ENCODE measurements at regions not wholly inside any gene's neighbourhood (a gene's known extent, or its start where the extent isn't known, plus 50 kb on each side); places are given as distances from the start of the nearest gene placed in this dataset.

DNA sequence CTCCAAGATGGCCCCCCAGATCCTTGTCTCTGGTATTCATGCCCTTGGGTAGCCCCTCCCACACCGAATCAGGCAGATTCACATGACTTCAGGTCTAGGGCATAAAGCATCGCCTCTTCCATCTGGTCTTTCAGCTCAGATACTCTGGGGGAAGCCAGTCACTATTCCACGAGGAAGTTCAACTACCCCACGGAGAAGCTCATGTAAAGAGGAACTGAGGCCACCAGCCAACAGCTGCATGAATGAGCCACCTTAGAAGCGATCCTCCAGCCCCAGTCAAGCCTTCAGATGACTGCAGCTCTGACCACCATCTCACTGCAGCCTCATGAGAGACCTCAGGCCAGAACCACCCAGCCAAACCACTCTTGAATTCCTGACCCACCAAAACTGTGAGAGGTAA, 54.1 kb downstream of the SOCS3 start:
- peak overlapping the region; percentile 74 for H3K27ac Mint-ChIP-seq
- no peak overlapping the region for H3K4me3 Mint-ChIP-seq
- no peak overlapping the region for H3K4me2 ChIP-seq
- TF ChIP-seq EZH2phosphoT487 (IDR thresholded peaks at IDR 0.05) (no peak), EZH2 (IDR thresholded peaks at IDR 0.05) (no peak)
- TF ChIP-seq, protein P1, sequence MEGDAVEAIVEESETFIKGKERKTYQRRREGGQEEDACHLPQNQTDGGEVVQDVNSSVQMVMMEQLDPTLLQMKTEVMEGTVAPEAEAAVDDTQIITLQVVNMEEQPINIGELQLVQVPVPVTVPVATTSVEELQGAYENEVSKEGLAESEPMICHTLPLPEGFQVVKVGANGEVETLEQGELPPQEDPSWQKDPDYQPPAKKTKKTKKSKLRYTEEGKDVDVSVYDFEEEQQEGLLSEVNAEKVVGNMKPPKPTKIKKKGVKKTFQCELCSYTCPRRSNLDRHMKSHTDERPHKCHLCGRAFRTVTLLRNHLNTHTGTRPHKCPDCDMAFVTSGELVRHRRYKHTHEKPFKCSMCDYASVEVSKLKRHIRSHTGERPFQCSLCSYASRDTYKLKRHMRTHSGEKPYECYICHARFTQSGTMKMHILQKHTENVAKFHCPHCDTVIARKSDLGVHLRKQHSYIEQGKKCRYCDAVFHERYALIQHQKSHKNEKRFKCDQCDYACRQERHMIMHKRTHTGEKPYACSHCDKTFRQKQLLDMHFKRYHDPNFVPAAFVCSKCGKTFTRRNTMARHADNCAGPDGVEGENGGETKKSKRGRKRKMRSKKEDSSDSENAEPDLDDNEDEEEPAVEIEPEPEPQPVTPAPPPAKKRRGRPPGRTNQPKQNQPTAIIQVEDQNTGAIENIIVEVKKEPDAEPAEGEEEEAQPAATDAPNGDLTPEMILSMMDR (IDR thresholded peaks at IDR 0.05) = no peak
- H3K9ac ChIP-seq = no peak overlapping the region
- H3K9me3 ChIP-seq (ENCODE audit: low read depth) = no peaks in the 10 kb centered on the region
- DNase-seq (ENCODE audit: low spot score) = no peak
- H3K36me3 Mint-ChIP-seq = peaks cover 2% of the 10 kb centered on the region
- H4K20me1 ChIP-seq (ENCODE audit: low read depth) = no peaks in the 10 kb centered on the region
- no peaks in the 10 kb centered on the region for H3K27me3 ChIP-seq
- peaks cover 6% of the 10 kb centered on the region for H3K9me3 Mint-ChIP-seq
- no peak overlapping the region for H2AFZ ChIP-seq (replicated peaks)
- H3K36me3 ChIP-seq = no peaks in the 10 kb centered on the region
- H3K4me1 ChIP-seq = no peaks in the 10 kb centered on the region
- H3K27ac ChIP-seq = no peak overlapping the region
- peaks cover 8% of the 10 kb centered on the region for H3F3A ChIP-seq (ENCODE audit: low read depth)
- peaks cover 12% of the 10 kb centered on the region for H3K27me3 Mint-ChIP-seq (ENCODE audit: insufficient read depth, low read depth)
- peaks cover 12% of the 10 kb centered on the region for H3K4me1 Mint-ChIP-seq
- no peaks in the 10 kb centered on the region for H3K79me2 ChIP-seq (ENCODE audit: low read depth)
- no peak overlapping the region for H3K4me3 ChIP-seq

DNA sequence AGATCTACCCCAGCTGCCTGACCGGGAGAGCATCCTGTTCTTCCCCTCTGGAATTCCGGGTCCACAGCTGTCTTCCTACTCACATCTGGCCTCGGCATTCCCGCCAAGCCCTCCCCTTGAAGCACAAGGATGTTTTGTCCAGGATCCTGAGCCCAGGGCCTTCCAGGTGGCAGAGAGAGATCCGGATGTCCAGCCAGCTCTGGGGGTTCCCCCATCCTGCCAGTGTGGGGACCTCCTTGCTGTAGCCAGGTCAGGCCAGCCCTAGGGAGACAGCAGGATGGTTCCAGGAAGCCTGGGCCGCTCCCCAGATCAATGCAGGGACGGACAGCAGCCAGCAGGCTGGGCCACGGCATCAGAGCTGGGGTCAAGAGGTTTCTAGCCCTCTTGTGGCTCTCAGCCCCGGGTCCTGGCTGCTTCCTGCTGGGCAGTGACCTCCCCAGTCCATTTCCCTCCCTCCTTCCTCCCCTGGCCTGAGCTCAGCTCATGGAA, 55.3 kb downstream of the SOCS3 start:
- peaks cover 16% of the 10 kb centered on the region for H3K27me3 Mint-ChIP-seq (ENCODE audit: insufficient read depth, low read depth)
- no peak overlapping the region for H2AFZ ChIP-seq (replicated peaks)
- H3K36me3 Mint-ChIP-seq = peaks cover 2% of the 10 kb centered on the region
- no peak overlapping the region for H3K4me2 ChIP-seq
- no peaks in the 10 kb centered on the region for H3K79me2 ChIP-seq (ENCODE audit: low read depth)
- no peak overlapping the region for H3K4me3 ChIP-seq
- H4K20me1 ChIP-seq (ENCODE audit: low read depth) = no peaks in the 10 kb centered on the region
- no peak overlapping the region for H3K4me3 Mint-ChIP-seq
- H3F3A ChIP-seq (ENCODE audit: low read depth) = peaks cover 4% of the 10 kb centered on the region
- no peaks in the 10 kb centered on the region for H3K9me3 ChIP-seq (ENCODE audit: low read depth)
- TF ChIP-seq, protein P1 (IDR thresholded peaks at IDR 0.05) = no peak
- no peak for TF ChIP-seq EZH2 (IDR thresholded peaks at IDR 0.05)
- no peak for TF ChIP-seq EZH2phosphoT487 (IDR thresholded peaks at IDR 0.05)
- H3K36me3 ChIP-seq = no peaks in the 10 kb centered on the region
- H3K9ac ChIP-seq = no peak overlapping the region
- H3K27ac ChIP-seq = no peak overlapping the region
- H3K4me1 Mint-ChIP-seq = peaks cover 16% of the 10 kb centered on the region
- H3K4me1 ChIP-seq = no peaks in the 10 kb centered on the region
- H3K27ac Mint-ChIP-seq = peak overlapping the region; percentile 50
- no peak for DNase-seq (ENCODE audit: low spot score)
- no peaks in the 10 kb centered on the region for H3K27me3 ChIP-seq
- peaks cover 6% of the 10 kb centered on the region for H3K9me3 Mint-ChIP-seq

DNA sequence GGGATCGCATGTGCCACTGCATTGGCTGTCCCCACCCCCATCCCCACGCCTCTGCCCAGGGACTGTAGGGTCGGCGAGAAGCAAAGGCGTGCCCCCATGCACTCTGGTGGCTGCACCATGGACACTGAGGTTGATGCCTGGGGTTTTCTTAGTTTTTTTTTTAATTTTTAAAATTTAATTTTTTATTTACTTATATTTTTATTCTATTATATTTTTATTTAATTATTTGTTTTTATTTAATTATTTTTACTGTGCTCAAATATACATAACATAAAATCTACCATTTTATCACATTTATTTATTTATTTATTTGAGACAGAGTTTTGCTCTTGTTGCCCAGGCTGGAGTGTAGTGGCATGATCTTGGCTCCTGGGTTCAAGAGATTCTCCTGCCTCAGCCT, 57.4 kb downstream of the SOCS3 start:
- H3K9ac ChIP-seq = no peak overlapping the region
- no peak overlapping the region for H2AFZ ChIP-seq (replicated peaks)
- TF ChIP-seq EZH2 (IDR thresholded peaks at IDR 0.05) (no peak), EZH2phosphoT487 (IDR thresholded peaks at IDR 0.05) (no peak)
- TF ChIP-seq, protein P1 (IDR thresholded peaks at IDR 0.05) = no peak
- H3K4me1 Mint-ChIP-seq = peaks cover 7% of the 10 kb centered on the region
- H3K27me3 Mint-ChIP-seq (ENCODE audit: insufficient read depth, low read depth) = peaks cover 15% of the 10 kb centered on the region
- no peaks in the 10 kb centered on the region for H3F3A ChIP-seq (ENCODE audit: low read depth)
- H3K36me3 ChIP-seq = no peaks in the 10 kb centered on the region
- H4K20me1 ChIP-seq (ENCODE audit: low read depth) = no peaks in the 10 kb centered on the region
- H3K27ac Mint-ChIP-seq = no peak overlapping the region
- H3K9me3 Mint-ChIP-seq = peaks cover 6% of the 10 kb centered on the region
- H3K27me3 ChIP-seq = no peaks in the 10 kb centered on the region
- H3K4me1 ChIP-seq = no peaks in the 10 kb centered on the region
- H3K4me2 ChIP-seq = no peak overlapping the region
- H3K79me2 ChIP-seq (ENCODE audit: low read depth) = no peaks in the 10 kb centered on the region
- DNase-seq (ENCODE audit: low spot score) = no peak
- H3K36me3 Mint-ChIP-seq = peaks cover 2% of the 10 kb centered on the region
- no peak overlapping the region for H3K4me3 Mint-ChIP-seq
- H3K4me3 ChIP-seq = no peak overlapping the region
- H3K27ac ChIP-seq = no peak overlapping the region
- H3K9me3 ChIP-seq (ENCODE audit: low read depth) = no peaks in the 10 kb centered on the region

Measured in neural progenitor cell (in vitro differentiated cells).